Head of caudate nucleus (tissue), 42 donors: ENCODE measurements at regions not wholly inside any gene's neighbourhood (a gene's known extent, or its start where the extent isn't known, plus 50 kb on each side); places are given as distances from the start of the nearest gene placed in this dataset.

ENCODE experiments used
- DNase-seq, 42 donors: peaks; one replicate each; pipeline versions ENCODE4 v3.0.0 to v3.0.0-alpha.2; 2020 to 2021; ENCODE audit warnings: mixed read lengths in 7 of 42
- intact Hi-C: fragments of 100-400 bp; cut with DNase I; formaldehyde crosslinking; loops from one replicate; pipeline ENCODE4 v1.15.0; 2022

- intact Hi-C loops, result no loop called here
- DNase-seq, result no peak
Measured at GRCh38 chr12:65517656-65518210, 239.2 kb downstream of the MSRB3 start.

- no peak for DNase-seq
- intact Hi-C loops, result no loop called here
Measured at GRCh38 chr12:65518771-65519170, 240.3 kb downstream of the MSRB3 start.

- no peak for DNase-seq
- intact Hi-C loops, result no loop called here
Measured at GRCh38 chr12:65520658-65521057, 242.2 kb downstream of the MSRB3 start.

GRCh38 chr12:65522956-65523860, 244.7 kb downstream of the MSRB3 start:
- no peak for DNase-seq
- intact Hi-C loops, result no loop called here

GRCh38 chr12:65524666-65525065, 246.2 kb downstream of the MSRB3 start:
- intact Hi-C loops, result no loop called here
- DNase-seq, result no peak

GRCh38 chr12:65525491-65526141, 247.1 kb downstream of the MSRB3 start:
- no peak for DNase-seq
- intact Hi-C loops, result no loop called here

GRCh38 chr12:65526311-65526710, 247.8 kb downstream of the MSRB3 start:
- no peak for DNase-seq
- intact Hi-C loops, result no loop called here

- intact Hi-C loops, result no loop called here
- no peak for DNase-seq
Measured at GRCh38 chr12:65528127-65528526, 249.6 kb downstream of the MSRB3 start.

- DNase-seq, result no peak
- intact Hi-C loops, result no loop called here
Measured at GRCh38 chr12:65529106-65529505, 250.6 kb downstream of the MSRB3 start.

GRCh38 chr12:65529771-65530435, 251.4 kb downstream of the MSRB3 start:
- intact Hi-C loops, result no loop called here
- DNase-seq, result no peak

GRCh38 chr12:65532162-65532561, 253.7 kb downstream of the MSRB3 start:
- DNase-seq, result no peak
- intact Hi-C loops, result no loop called here

GRCh38 chr12:65532764-65533163, 254.3 kb downstream of the MSRB3 start:
- intact Hi-C loops, result no loop called here
- DNase-seq, result no peak

GRCh38 chr12:65533177-65533883, 254.8 kb downstream of the MSRB3 start:
- no peak for DNase-seq
- intact Hi-C loops, result no loop called here

GRCh38 chr12:65534238-65534841, 255.9 kb downstream of the MSRB3 start:
- intact Hi-C loops, result no loop called here
- no peak for DNase-seq

GRCh38 chr12:65535946-65536345, 257.5 kb downstream of the MSRB3 start:
- intact Hi-C loops, result no loop called here
- DNase-seq, result no peak

GRCh38 chr12:65536351-65536750, 257.9 kb downstream of the MSRB3 start:
- intact Hi-C loops, result no loop called here
- no peak for DNase-seq

- intact Hi-C loops, result no loop called here
- DNase-seq, result no peak
Measured at GRCh38 chr12:65536876-65537681, 258.6 kb downstream of the MSRB3 start.

- intact Hi-C loops, result no loop called here
- no peak for DNase-seq
Measured at GRCh38 chr12:65537978-65538377, 259.5 kb downstream of the MSRB3 start.
